Upper lobe of left lung (tissue), 6 donors: ENCODE measurements at regions not wholly inside any gene's neighbourhood (a gene's known extent, or its start where the extent isn't known, plus 50 kb on each side); places are given as distances from the start of the nearest gene placed in this dataset.
A peak's percentile ranks its signal among the peaks of the same experiment; 100 is the strongest.
"Not testable (repeated sequence)": the region's sequence is repeated elsewhere in the genome, so short reads cannot be mapped to it uniquely, and the experiment has no call there.

Experiments used
- ATAC-seq, 2 donors: fragments of 200-7000 bp; cut with Tn5 transposase; one replicate each; pipeline ENCODE4 v1.9.1; 2022; ENCODE audit warnings: mild to moderate bottlenecking in 2 of 2, moderate library complexity in 2 of 2; ENCODE audit not compliant: low FRiP score in 2 of 2
- DNase-seq, 2 donors: peaks; one replicate each; pipeline ENCODE4 v3.0.0-alpha.2; 2019 to 2020
- H3K27ac ChIP-seq, 4 donors: fragments of 200-600 bp; sonication (generic); one replicate each; pipeline ENCODE4 v1.5.1; 2016 to 2019
- H3K27me3 ChIP-seq, 4 donors: fragments of 200-600 bp; sonication (generic); one replicate each; pipeline ENCODE4 v1.5.1; 2017 to 2019
- H3K36me3 ChIP-seq, 4 donors: fragments of 200-600 bp; sonication (generic); one replicate each; pipeline ENCODE4 v1.5.1; 2016 to 2019
- H3K4me1 ChIP-seq, 4 donors: fragments of 200-600 bp; sonication (generic); one replicate each; pipeline ENCODE4 v1.5.1; 2018 to 2019
- H3K4me3 ChIP-seq, 4 donors: fragments of 200-600 bp; sonication (generic); one replicate each; pipeline ENCODE4 v1.5.1; 2017 to 2019; ENCODE audit warnings: mild to moderate bottlenecking in 2 of 4, moderate library complexity in 1 of 4
- H3K9me3 ChIP-seq, 4 donors: fragments of 200-600 bp; sonication (generic); one replicate each; pipeline ENCODE4 v1.5.1; 2018 to 2019
- EP300 ChIP-seq, 4 donors: sonication (generic); formaldehyde crosslinking; IDR thresholded peaks; one replicate each; pipeline ENCODE4 v1.5.1; 2017; ENCODE audit warnings: antibody characterized with exemption in 4 of 4, control low read depth in 2 of 4
- POLR2A ChIP-seq, 4 donors: fragments of 450-650 bp; IDR thresholded peaks; one replicate each; pipeline ENCODE4 v1.5.1; 2016 to 2017; ENCODE audit warnings: antibody characterized with exemption in 4 of 4, mild to moderate bottlenecking in 2 of 4
- POLR2AphosphoS5 ChIP-seq, 2 donors: sonication (generic); formaldehyde crosslinking; IDR thresholded peaks; one replicate each; pipeline ENCODE4 v1.5.1; 2017; ENCODE audit warnings: antibody characterized with exemption in 2 of 2
- WGBS, 2 donors: methylation state at CpG; one replicate each; pipeline ENCODE4 v1.1.5; 2017 to 2018; 5-methylcytosine and 5-hydroxymethylcytosine counted together
- TF ChIP-seq, protein P1 (sequence below), 6 experiments: fragments of 450-650 bp in 4 of 6; fragments of 200-600 bp in 2 of 6; sonication (generic) in 2 of 6; IDR thresholded peaks; one replicate each; pipeline ENCODE4 v1.5.1; 2016 to 2019; ENCODE audit warnings: antibody characterized with exemption in 6 of 6
- donor health status: DM: no; HTN: no; CAD: no; lungs with moderate emphysema.
- donor health status: DM: no; HTN: yes; CAD: no; lungs with severe emphysema.

DNA sequence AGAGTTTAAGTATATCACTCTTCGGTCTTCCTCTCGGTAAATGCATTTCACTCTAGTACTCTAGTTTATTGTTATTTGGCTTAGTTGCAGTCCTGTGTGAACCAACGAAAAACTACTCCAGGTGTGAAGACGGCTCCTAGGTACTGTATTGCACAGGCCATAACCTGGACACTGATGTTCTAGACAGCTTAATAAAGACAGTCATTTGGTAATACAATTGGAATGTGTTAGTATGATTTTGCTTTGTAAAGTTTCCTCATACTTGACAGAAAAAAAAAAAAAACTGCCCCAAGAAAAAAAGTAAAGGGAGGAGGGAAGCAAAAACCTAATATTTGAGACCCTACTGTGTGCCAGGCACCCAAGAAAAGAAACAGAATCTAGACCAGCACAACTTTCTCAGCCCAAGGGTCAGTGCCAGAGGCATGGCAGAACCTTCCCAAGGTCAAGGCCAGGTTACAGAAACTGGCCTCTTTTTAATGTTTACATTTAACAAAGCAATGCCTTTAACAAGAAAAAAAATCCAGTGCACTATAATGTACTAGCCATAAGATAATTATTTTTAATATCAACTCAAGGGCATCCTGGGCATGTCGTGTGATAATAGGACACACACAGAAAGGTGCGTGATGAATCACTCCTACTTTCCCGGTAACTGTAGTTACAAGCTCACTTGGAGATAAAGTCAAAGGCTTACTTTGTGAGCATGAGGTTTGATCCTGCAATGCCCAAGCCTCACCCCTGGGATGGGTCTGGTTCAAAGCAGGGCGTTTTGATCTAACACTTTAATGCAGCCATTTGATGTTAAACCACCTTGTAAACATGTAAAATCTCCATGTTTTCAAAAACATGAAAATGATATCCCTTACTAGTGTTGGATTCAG lies 110.6 kb downstream of the BMP4 start:
- WGBS, 2 donors, result 87 to 91% methylated on average over 8 of the region's 8 CpGs
- H3K36me3 ChIP-seq, result no peaks in the 10 kb centered on the region
- DNase-seq (no peak), ATAC-seq (no peak)
- H3K27me3 ChIP-seq, result no peaks in the 10 kb centered on the region
- no peaks in the 10 kb centered on the region for H3K9me3 ChIP-seq
- H3K27ac ChIP-seq, result no peak overlapping the region
- no peaks in the 10 kb centered on the region for H3K4me1 ChIP-seq
- TF ChIP-seq POLR2A (IDR thresholded peaks at IDR 0.05), result no peak
- no peak overlapping the region for H3K4me3 ChIP-seq

DNA sequence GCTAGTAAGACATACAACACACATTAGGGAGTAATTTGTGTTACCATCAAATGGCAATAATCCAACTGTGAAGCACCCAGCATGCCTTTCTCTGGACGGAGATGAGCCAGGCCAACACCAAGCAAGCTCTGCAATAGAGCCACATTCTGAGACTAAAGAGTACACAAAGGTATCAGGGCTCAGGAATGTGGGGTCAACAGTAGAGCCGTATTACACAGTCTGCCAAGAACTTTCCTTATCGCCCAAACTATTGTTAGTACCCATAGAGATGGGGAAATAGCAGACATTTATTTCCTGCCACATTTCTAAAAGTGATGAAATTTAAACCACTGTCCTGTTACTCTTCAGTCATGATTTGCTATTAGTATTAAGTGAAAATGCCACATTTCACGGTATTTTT lies 113.7 kb downstream of the BMP4 start:
- ATAC-seq (peak; percentile 34 to 66), DNase-seq (no peak)
- Histone ChIP-seq H3K4me3 (no peak overlapping the region), H3K4me1 (no peaks in the 10 kb centered on the region), H3K9me3 (peaks cover 0 to 2% (median under 1%) of the 10 kb centered on the region in 4 donors), H3K27ac (no peak overlapping the region), H3K36me3 (no peaks in the 10 kb centered on the region), H3K27me3 (no peaks in the 10 kb centered on the region)
- WGBS, 2 donors, result 28 to 42% methylated on average over 4 of the region's 4 CpGs
- TF ChIP-seq POLR2A (IDR thresholded peaks at IDR 0.05), result no peak
- TF ChIP-seq POLR2AphosphoS5 (IDR thresholded peaks at IDR 0.05), result no peak
- TF ChIP-seq, protein P1, sequence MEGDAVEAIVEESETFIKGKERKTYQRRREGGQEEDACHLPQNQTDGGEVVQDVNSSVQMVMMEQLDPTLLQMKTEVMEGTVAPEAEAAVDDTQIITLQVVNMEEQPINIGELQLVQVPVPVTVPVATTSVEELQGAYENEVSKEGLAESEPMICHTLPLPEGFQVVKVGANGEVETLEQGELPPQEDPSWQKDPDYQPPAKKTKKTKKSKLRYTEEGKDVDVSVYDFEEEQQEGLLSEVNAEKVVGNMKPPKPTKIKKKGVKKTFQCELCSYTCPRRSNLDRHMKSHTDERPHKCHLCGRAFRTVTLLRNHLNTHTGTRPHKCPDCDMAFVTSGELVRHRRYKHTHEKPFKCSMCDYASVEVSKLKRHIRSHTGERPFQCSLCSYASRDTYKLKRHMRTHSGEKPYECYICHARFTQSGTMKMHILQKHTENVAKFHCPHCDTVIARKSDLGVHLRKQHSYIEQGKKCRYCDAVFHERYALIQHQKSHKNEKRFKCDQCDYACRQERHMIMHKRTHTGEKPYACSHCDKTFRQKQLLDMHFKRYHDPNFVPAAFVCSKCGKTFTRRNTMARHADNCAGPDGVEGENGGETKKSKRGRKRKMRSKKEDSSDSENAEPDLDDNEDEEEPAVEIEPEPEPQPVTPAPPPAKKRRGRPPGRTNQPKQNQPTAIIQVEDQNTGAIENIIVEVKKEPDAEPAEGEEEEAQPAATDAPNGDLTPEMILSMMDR (IDR thresholded peaks at IDR 0.05), result no peak
- TF ChIP-seq EP300 (IDR thresholded peaks at IDR 0.05), result no peak

DNA sequence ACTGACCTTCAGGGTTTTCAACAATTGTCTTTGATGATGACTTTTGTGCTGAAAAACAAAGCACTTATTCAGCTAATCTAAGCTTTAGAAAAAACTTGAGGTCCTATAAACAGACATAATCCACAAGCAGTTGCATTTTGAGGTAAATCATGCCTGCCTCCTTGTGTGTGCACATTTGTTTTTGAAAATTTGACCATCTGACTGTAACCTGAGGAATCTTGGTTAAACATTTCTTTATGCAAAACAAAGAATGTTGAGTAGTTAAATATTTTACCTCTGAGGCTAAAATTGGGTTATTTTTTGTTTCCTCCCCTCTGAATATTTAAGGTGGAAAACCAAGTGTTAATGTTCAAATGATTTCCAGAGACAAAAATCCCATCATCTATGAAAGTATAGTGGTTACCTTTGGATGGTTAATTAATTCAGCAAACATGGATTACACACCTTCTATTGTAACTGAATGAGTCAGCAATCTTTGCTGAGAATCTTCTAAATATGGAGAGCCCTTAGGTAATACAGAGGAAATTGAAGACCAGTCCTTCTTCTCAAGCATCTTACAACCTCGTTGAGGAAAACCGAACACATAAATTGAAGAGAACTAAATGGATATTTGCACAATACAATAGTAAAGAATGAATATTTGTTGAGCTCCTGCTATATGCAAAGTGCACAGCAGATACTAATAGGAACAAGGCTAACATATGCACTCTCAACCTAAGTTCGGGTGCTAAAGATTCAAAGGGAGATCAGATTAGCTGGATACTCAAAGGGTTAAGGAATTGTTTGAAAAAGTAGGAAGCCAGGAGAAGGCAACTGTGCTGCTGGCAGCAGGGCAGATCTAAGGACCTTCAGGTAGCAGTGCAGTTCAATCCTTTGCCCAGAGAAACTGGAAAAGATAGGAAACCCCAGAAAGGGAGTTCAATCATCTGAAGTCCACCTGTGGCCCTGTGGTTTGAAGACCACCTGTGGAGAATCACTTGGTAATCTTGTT lies 115.2 kb downstream of the BMP4 start:
- no peak for ATAC-seq
- Histone ChIP-seq H3K27me3 (no peaks in the 10 kb centered on the region), H3K4me3 (no peak overlapping the region), H3K36me3 (no peaks in the 10 kb centered on the region), H3K27ac (no peak overlapping the region), H3K9me3 (peaks cover 0 to 12% (median 3%) of the 10 kb centered on the region in 4 donors), H3K4me1 (no peaks in the 10 kb centered on the region)
- TF ChIP-seq, protein P1 (IDR thresholded peaks at IDR 0.05), result no peak
- TF ChIP-seq POLR2A (IDR thresholded peaks at IDR 0.05) (no peak), EP300 (IDR thresholded peaks at IDR 0.05) (no peak), POLR2AphosphoS5 (IDR thresholded peaks at IDR 0.05) (no peak)
- 78 to 80% methylated on average over 3 of the region's 3 CpGs for WGBS, 2 donors
- no peak for DNase-seq

DNA sequence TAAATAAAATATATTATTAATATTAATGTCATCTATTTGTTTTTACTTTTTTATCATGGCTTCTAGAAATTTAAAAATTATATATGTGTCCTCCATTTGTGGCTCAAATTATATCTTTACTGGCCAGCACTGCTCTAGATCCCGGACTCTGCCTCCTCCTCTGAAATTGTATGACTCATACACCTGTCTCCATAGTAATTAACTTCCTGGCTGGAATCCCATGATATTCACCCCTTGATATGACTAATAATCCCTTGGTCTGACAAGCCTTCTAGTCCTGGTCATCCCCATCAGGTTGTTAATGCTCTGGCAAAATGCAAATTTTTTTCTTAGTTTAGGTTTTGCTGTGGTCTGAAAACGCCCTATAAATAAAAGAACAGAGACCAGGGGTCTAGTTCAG lies 116.2 kb downstream of the BMP4 start:
- WGBS, 2 donors, result 76 to 81% methylated on average over 2 of the region's 2 CpGs
- Histone ChIP-seq H3K4me3 (no peak overlapping the region), H3K27ac (no peak overlapping the region), H3K27me3 (no peaks in the 10 kb centered on the region), H3K9me3 (peaks cover 0 to 12% (median 3%) of the 10 kb centered on the region in 4 donors), H3K4me1 (no peaks in the 10 kb centered on the region), H3K36me3 (no peaks in the 10 kb centered on the region)
- TF ChIP-seq, protein P1 (IDR thresholded peaks at IDR 0.05), result no peak
- no peak for TF ChIP-seq POLR2A (IDR thresholded peaks at IDR 0.05)
- TF ChIP-seq POLR2AphosphoS5 (IDR thresholded peaks at IDR 0.05), result no peak
- no peak for TF ChIP-seq EP300 (IDR thresholded peaks at IDR 0.05)
- DNase-seq, result no peak
- no peak for ATAC-seq

DNA sequence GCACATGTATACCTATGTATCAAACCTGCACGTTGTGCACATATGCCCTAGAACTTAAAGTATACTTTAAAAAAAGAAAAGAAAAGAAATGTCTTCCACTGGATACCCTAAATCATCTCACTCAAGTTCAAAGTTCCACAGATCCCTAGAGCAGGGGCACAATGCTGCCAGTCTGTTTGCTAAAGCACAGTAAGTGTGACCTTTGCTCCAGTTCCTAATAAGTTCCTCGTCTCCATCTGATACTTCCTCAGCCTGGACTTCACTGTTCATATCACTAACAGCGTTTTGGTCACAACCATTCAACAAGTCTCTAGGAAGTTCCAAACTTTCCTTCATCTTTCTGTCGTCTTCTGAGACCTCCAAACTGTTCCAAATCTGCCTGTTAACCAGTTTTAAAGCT lies 118.3 kb downstream of the BMP4 start:
- H3K27me3 ChIP-seq, result no peaks in the 10 kb centered on the region
- 82 to 86% methylated on average over 4 of the region's 4 CpGs for WGBS, 2 donors
- TF ChIP-seq POLR2A (IDR thresholded peaks at IDR 0.05) (no peak), EP300 (IDR thresholded peaks at IDR 0.05) (no peak), POLR2AphosphoS5 (IDR thresholded peaks at IDR 0.05) (no peak)
- TF ChIP-seq, protein P1 (IDR thresholded peaks at IDR 0.05), result no peak
- H3K4me1 ChIP-seq, result no peaks in the 10 kb centered on the region
- DNase-seq, result no peak
- H3K27ac ChIP-seq, result no peak overlapping the region
- no peaks in the 10 kb centered on the region for H3K36me3 ChIP-seq
- ATAC-seq, result no peak
- peaks cover 0 to 12% (median 3%) of the 10 kb centered on the region in 4 donors for H3K9me3 ChIP-seq
- H3K4me3 ChIP-seq, result no peak overlapping the region

DNA sequence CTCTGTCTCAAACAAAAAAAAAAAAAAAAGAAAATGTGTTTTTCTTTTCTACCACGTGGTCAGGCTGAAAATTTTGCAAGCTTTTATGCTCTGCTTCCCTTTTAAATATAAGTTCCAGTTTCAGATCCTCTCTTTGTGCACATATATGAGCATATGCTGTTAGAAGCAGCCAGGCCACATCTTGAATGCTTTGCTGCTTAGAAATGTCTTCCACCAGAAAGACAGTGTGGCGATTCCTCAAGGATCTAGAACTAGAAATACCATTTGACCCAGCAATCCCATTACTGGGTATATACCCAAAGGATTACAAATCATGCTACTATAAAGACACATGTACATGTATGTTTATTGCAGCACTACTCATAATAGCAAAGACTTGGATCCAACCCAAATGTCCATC lies 119.0 kb downstream of the BMP4 start:
- not testable (repeated sequence) for H3K4me3 ChIP-seq, H3K4me1 ChIP-seq, H3K27me3 ChIP-seq, H3K36me3 ChIP-seq, DNase-seq, H3K27ac ChIP-seq, ATAC-seq
- H3K9me3 ChIP-seq, result peaks cover 0 to 12% (median 3%) of the 10 kb centered on the region in 4 donors
- WGBS, 2 donors, result 74 to 75% methylated on average over 2 of the region's 2 CpGs
